Common myeloid progenitor, CD34-positive (primary cell): ENCODE measurements at regions not wholly inside any gene's neighbourhood (a gene's known extent, or its start where the extent isn't known, plus 50 kb on each side); places are given as distances from the start of the nearest gene placed in this dataset.

Experiments
- CTCF ChIA-PET: fragments of 350-600 bp; sonication (Branson Sonifier 250); formaldehyde crosslinking; loops from one replicate; lab custom pipeline; 2021; ENCODE audit warnings: antibody characterized with exemption; lab: Charles Lee
- POLR2A ChIA-PET: fragments of 350-600 bp; sonication (Branson Sonifier 250); formaldehyde crosslinking; loops from one replicate; lab custom pipeline; 2021; ENCODE audit warnings: antibody characterized with exemption; lab: Charles Lee
- DNase-seq, 3 donors: peaks; one replicate each; pipeline versions ENCODE4 v3.0.0 to v3.0.0-alpha.2; 2013
- H3K27ac ChIP-seq, 2 experiments: 1 replicate in 1 of 2; 2 replicates in 1 of 2; pipeline ENCODE4 v1.7.0; 2013; ENCODE audit warnings: inconsistent platforms in 2 of 2, low read length in 2 of 2, mild to moderate bottlenecking in 2 of 2, low read depth in 1 of 2, moderate library complexity in 1 of 2; ENCODE audit not compliant: severe bottlenecking in 2 of 2, insufficient read depth in 1 of 2, poor library complexity in 1 of 2
- H3K27me3 ChIP-seq, 5 experiments: replicated peaks in 2 of 5; 1 replicate in 3 of 5; 2 replicates in 2 of 5; pipeline versions ENCODE4 v1.6.1 to v1.7.0; 2013; ENCODE audit warnings: low read length in 4 of 5, mild to moderate bottlenecking in 2 of 5, moderate library complexity in 2 of 5, inconsistent platforms in 1 of 5; ENCODE audit not compliant: insufficient read depth in 5 of 5, control insufficient read depth in 4 of 5
- H3K36me3 ChIP-seq, 4 experiments: 1 replicate in 2 of 4; 2 replicates in 2 of 4; pipeline versions ENCODE4 v1.6.1 to v1.7.0; 2013; ENCODE audit warnings: low read length in 3 of 4, control low read depth in 1 of 4, mild to moderate bottlenecking in 1 of 4; ENCODE audit not compliant: control insufficient read depth in 4 of 4, insufficient read depth in 4 of 4
- H3K4me1 ChIP-seq, 4 experiments: 1 replicate in 3 of 4; 2 replicates in 1 of 4; pipeline versions ENCODE4 v1.6.1 to v1.7.1; 2013; ENCODE audit warnings: low read length in 3 of 4, mild to moderate bottlenecking in 3 of 4, control low read depth in 1 of 4, inconsistent platforms in 1 of 4, moderate library complexity in 1 of 4; ENCODE audit not compliant: control insufficient read depth in 4 of 4, insufficient read depth in 4 of 4; ENCODE audit errors: control extremely low read depth in 1 of 4
- H3K4me3 ChIP-seq, 7 experiments: 1 replicate in 4 of 7; 2 replicates in 3 of 7; pipeline versions ENCODE4 v1.5.1 to v1.7.0; 2013; ENCODE audit warnings: mild to moderate bottlenecking in 7 of 7, low read length in 6 of 7, moderate library complexity in 6 of 7, inconsistent platforms in 2 of 7, low read depth in 2 of 7, control low read depth in 1 of 7; ENCODE audit not compliant: insufficient read depth in 4 of 7, control insufficient read depth in 1 of 7; ENCODE audit errors: extremely low read depth in 1 of 7
- H3K9me3 ChIP-seq, 5 experiments: 1 replicate in 4 of 5; 2 replicates in 1 of 5; pipeline versions ENCODE4 v1.6.1 to v1.7.1; 2013; ENCODE audit warnings: low read length in 4 of 5, mild to moderate bottlenecking in 2 of 5, inconsistent platforms in 1 of 5, low read depth in 1 of 5, moderate library complexity in 1 of 5; ENCODE audit not compliant: control insufficient read depth in 4 of 5, insufficient read depth in 2 of 5; ENCODE audit errors: control extremely low read depth in 1 of 5
- WGBS: methylation state at CpG from one replicate; pipeline ENCODE4 v1.1.5; 2013; ENCODE audit not compliant: insufficient coverage; 5-methylcytosine and 5-hydroxymethylcytosine counted together

- no peak for DNase-seq
- Histone ChIP-seq H3K9me3 (no peaks in the 10 kb centered on the region), H3K4me1 (no peaks in the 10 kb centered on the region), H3K4me3 (no peak overlapping the region), H3K36me3 (no peaks in the 10 kb centered on the region), H3K27ac (no peak overlapping the region), H3K27me3 (no peaks in the 10 kb centered on the region)
- WGBS, result 96% methylated on average over 3 of the region's 4 CpGs
- ChIA-PET POLR2A (no interaction called here), CTCF (interaction anchor here (0.7 kb wide), 1 partner anchor 237 kb away, joined by 3 read pairs; no protein-coding TSS in a partner anchor)
Measured at GRCh38 chr18:43213816-43214215, 63.5 kb downstream of the SYT4 start.

- no CpG with 5 or more reads among the region's 1 CpG for WGBS
- Histone ChIP-seq H3K4me3 (no peak overlapping the region), H3K27ac (no peak overlapping the region), H3K36me3 (no peaks in the 10 kb centered on the region), H3K27me3 (no peaks in the 10 kb centered on the region), H3K9me3 (no peaks in the 10 kb centered on the region), H3K4me1 (no peaks in the 10 kb centered on the region)
- CTCF ChIA-PET, result no interaction called here
- no peak for DNase-seq
- POLR2A ChIA-PET, result no interaction called here
Measured at GRCh38 chr18:43211059-43211458, 66.2 kb downstream of the SYT4 start.

DNA sequence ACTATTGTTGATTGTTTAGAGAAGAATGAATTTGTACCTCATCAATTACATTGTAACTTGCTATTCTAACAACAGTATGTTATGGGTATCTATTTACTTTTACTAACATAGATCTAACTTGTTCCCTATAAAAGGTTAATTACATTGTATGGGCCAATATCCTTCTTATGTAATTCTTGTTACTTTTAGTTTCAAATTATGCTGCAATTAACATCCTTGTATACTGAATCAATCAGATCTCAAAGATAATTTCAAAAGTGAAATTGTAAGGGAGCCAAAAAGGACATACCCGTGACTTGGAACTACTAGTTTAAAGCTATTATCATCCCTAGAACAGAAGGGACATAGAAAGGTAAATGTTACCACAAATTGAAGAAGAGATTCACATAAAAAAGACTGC, 79.9 kb upstream of the RIT2 start:
- Histone ChIP-seq H3K27me3 (no peaks in the 10 kb centered on the region), H3K4me3 (no peak overlapping the region), H3K4me1 (no peaks in the 10 kb centered on the region), H3K36me3 (no peaks in the 10 kb centered on the region), H3K27ac (no peak overlapping the region), H3K9me3 (peaks cover 0 to 1% (median 0%) of the 10 kb centered on the region in 5 experiments)
- no CpG with 5 or more reads among the region's 1 CpG for WGBS
- POLR2A ChIA-PET, result no interaction called here
- CTCF ChIA-PET, result no interaction called here
- no peak for DNase-seq

GRCh38 chr18:43193336-43193735, 77.9 kb upstream of the RIT2 start:
- no peaks in the 10 kb centered on the region for H3K27me3 ChIP-seq
- no peak overlapping the region for H3K4me3 ChIP-seq
- no peaks in the 10 kb centered on the region for H3K36me3 ChIP-seq
- H3K9me3 ChIP-seq, result peaks cover 0 to 1% (median 0%) of the 10 kb centered on the region in 5 experiments
- no peak for DNase-seq
- ChIA-PET POLR2A (no interaction called here), CTCF (no interaction called here)
- H3K27ac ChIP-seq, result no peak overlapping the region
- no peaks in the 10 kb centered on the region for H3K4me1 ChIP-seq
- 100% methylated on average over 2 of the region's 2 CpGs for WGBS

DNA sequence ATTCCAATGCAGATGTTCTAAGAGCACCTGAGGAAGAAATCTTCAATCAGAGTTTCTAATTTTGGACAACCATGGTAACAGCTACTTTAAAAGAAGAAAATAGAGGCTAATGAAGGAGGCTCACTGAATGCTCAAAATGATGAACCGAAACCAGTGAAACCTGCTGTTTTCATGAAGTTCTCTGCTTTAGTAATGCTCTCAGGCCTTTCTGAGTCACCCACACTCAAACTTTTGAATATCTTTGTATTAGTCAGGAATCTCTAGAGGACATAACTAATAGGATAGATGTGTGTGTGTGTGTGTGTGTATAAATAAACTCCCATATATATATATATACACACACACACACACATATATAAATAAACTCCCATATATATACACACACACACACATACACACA, 76.9 kb upstream of the RIT2 start:
- WGBS, result no CpG with 5 or more reads among the region's 1 CpG

DNA sequence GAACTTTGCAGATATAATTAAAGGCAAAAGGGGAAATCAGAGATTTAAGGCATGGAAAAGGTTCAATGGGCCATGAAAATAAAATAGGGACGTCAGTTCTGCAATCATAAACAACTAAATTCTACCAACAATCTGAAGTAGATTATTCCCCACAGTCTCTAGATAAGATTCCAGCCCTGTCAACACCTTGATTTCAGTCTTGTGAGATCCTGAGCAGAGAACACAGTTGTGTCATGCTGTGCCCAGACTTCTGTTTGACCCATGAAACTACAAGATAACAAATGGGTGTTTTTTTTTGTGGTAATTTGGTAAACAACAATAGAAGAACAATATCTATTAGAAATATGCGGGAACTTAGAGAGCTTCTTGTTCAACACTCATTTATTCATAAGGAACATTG, 66.2 kb upstream of the RIT2 start:
- no peaks in the 10 kb centered on the region for H3K36me3 ChIP-seq
- WGBS, result 43% methylated on average over 1 of the region's 2 CpGs
- no peaks in the 10 kb centered on the region for H3K9me3 ChIP-seq
- ChIA-PET POLR2A (interaction anchor here (0.6 kb wide), 1 partner anchor 289 kb away, joined by 3 read pairs; no protein-coding TSS in a partner anchor), CTCF (no interaction called here)
- H3K4me3 ChIP-seq, result no peak overlapping the region
- H3K27me3 ChIP-seq, result no peaks in the 10 kb centered on the region
- DNase-seq, result no peak
- H3K27ac ChIP-seq, result no peak overlapping the region
- H3K4me1 ChIP-seq, result no peaks in the 10 kb centered on the region

More for the DNA sequence above, 76.9 kb upstream of the RIT2 start:
- ChIA-PET CTCF (no interaction called here), POLR2A (no interaction called here)
- no peak for DNase-seq
- H3K4me1 ChIP-seq, result no peaks in the 10 kb centered on the region
- no peaks in the 10 kb centered on the region for H3K36me3 ChIP-seq
- H3K9me3 ChIP-seq, result peaks cover 0 to 1% (median 0%) of the 10 kb centered on the region in 5 experiments
- H3K27ac ChIP-seq, result no peak overlapping the region
- H3K27me3 ChIP-seq, result no peaks in the 10 kb centered on the region
- no peak overlapping the region for H3K4me3 ChIP-seq

- Histone ChIP-seq H3K4me1 (no peaks in the 10 kb centered on the region), H3K4me3 (no peak overlapping the region), H3K36me3 (no peaks in the 10 kb centered on the region), H3K27me3 (no peaks in the 10 kb centered on the region), H3K9me3 (no peaks in the 10 kb centered on the region), H3K27ac (no peak overlapping the region)
- POLR2A ChIA-PET, result no interaction called here
- WGBS, result 100% methylated on average over 1 of the region's 2 CpGs
- CTCF ChIA-PET, result no interaction called here
- DNase-seq, result no peak
Measured at GRCh38 chr18:43180814-43181213, 65.3 kb upstream of the RIT2 start.
